Fibroblast of lung (primary cell): ENCODE measurements at regions not wholly inside any gene's neighbourhood (a gene's known extent, or its start where the extent isn't known, plus 50 kb on each side); places are given as distances from the start of the nearest gene placed in this dataset.

Source experiments
- CTCF ChIP-seq, 2 donors: IDR thresholded peaks in 1 of 2; conservative IDR thresholded peaks in 1 of 2; 1 replicate in 1 of 2; 2 replicates in 1 of 2; pipeline ENCODE4 v1.5.1; 2011 to 2012; ENCODE audit warnings: low read length in 2 of 2, control low read depth in 1 of 2, inconsistent platforms in 1 of 2, low read depth in 1 of 2, mild to moderate bottlenecking in 1 of 2
- EZH2 ChIP-seq: IDR thresholded peaks from 2 replicates; pipeline ENCODE4 v1.5.1; 2012; ENCODE audit warnings: low read length, control low read depth, mild to moderate bottlenecking; ENCODE audit errors: missing control alignments

GRCh38 chr14:97349463-97349862 lies 552.3 kb downstream of the VRK1 start:
- TF ChIP-seq CTCF (conservative IDR thresholded peaks at IDR 0.05 in 1 of 2, IDR thresholded peaks at IDR 0.05 in 1 of 2; ENCODE audit: low read depth in 1 of 2, low read length in 2 of 2) (no peak), EZH2 (no peak)
